HCT116 (cell line): ENCODE measurements at regions not wholly inside any gene's neighbourhood (a gene's known extent, or its start where the extent isn't known, plus 50 kb on each side); places are given as distances from the start of the nearest gene placed in this dataset.

ENCODE experiments used
- ATAC-seq: fragments of 200-7000 bp; cut with Tn5 transposase; 2 replicates; pipeline ENCODE4 v1.9.1; 2020; ENCODE audit warnings: mild to moderate bottlenecking, moderate library complexity
- BruUV-seq: library from RNA; stranded (reverse); fragments of 400-500 nt; replicated peaks from 2 replicates; lab custom pipeline; 2021; lab: Mats Ljungman, UMichigan
- CTCF ChIA-PET: fragments of 300-600 bp; sonication (Branson Sonifier 250); formaldehyde crosslinking; loops from one replicate; lab custom pipeline; 2021; ENCODE audit warnings: antibody characterized with exemption; lab: Charles Lee
- POLR2A ChIA-PET: fragments of 300-600, 350-600 bp; sonication (Branson Sonifier 250); formaldehyde crosslinking; loops from one replicate; lab custom pipeline; 2021; ENCODE audit warnings: antibody characterized with exemption; lab: Charles Lee
- RAD21 ChIA-PET, 2 experiments: fragments of 300-600 bp; sonication (Branson Sonifier 250); formaldehyde crosslinking; loops; one replicate each; lab custom pipeline; 2023; ENCODE audit warnings: low total read pairs in 2 of 2; ENCODE audit not compliant: uncharacterized antibody in 2 of 2, unreplicated experiment in 2 of 2, low non-redundant PET in 1 of 2; lab: Charles Lee
- DNase-seq: peaks from one replicate; pipeline ENCODE4 v3.0.0-alpha.2; 2010; ENCODE audit warnings: low read depth, low spot score
- H2AFZ ChIP-seq: fragments of 200-600 bp; shearing (Covaris generic), sonication (generic); 2 replicates; pipeline ENCODE4 v1.6.1; 2017; ENCODE audit warnings: low read depth, mixed run types, mixed read lengths, antibody characterized with exemption, low read length; ENCODE audit not compliant: poor library complexity, severe bottlenecking
- H3K27ac ChIP-seq: 2 replicates; pipeline ENCODE4 v1.5.1; 2012; ENCODE audit warnings: low read depth, low read length
- H3K27me3 ChIP-seq: fragments of 200-600 bp; sonication (generic); 2 replicates; pipeline ENCODE4 v1.6.1; 2016; ENCODE audit warnings: mixed run types, low read length, mixed read lengths; ENCODE audit not compliant: insufficient read depth
- H3K36me3 ChIP-seq, 2 experiments: fragments of 200-500 bp in 1 of 2; fragments of 200-600 bp in 1 of 2; sonication (Bioruptor generic) in 1 of 2; sonication (generic) in 1 of 2; 2 replicates each; pipeline versions ENCODE4 v1.5.1 to v1.6.1; 2014 to 2016; ENCODE audit warnings: low read length in 2 of 2, inconsistent platforms in 1 of 2, mixed read lengths in 1 of 2, mixed run types in 1 of 2; ENCODE audit not compliant: insufficient read depth in 2 of 2, control insufficient read depth in 1 of 2
- H3K4me1 ChIP-seq, 2 experiments: fragments of 200-600 bp in 1 of 2; sonication (generic) in 1 of 2; 2 replicates each; pipeline versions ENCODE4 v1.5.1 to v1.6.1; 2012 to 2017; ENCODE audit warnings: low read length in 2 of 2, inconsistent platforms in 1 of 2, mild to moderate bottlenecking in 1 of 2, mixed read lengths in 1 of 2, mixed run types in 1 of 2, moderate library complexity in 1 of 2; ENCODE audit not compliant: insufficient read depth in 2 of 2, control insufficient read depth in 1 of 2
- H3K4me2 ChIP-seq: fragments of 200-600 bp; sonication (generic); 2 replicates; pipeline ENCODE4 v1.6.1; 2017; ENCODE audit warnings: mixed run types, low read length, mixed read lengths
- H3K4me3 ChIP-seq, 2 experiments: fragments of 200-600 bp in 1 of 2; sonication (generic) in 1 of 2; replicated peaks in 1 of 2; 2 replicates each; pipeline ENCODE4 v1.5.1; 2011 to 2016; ENCODE audit warnings: low read length in 2 of 2, control low read depth in 1 of 2, low read depth in 1 of 2, mild to moderate bottlenecking in 1 of 2, mixed read lengths in 1 of 2, mixed run types in 1 of 2
- H3K79me2 ChIP-seq: fragments of 200-600 bp; sonication (generic); 2 replicates; pipeline ENCODE4 v1.6.1; 2017; ENCODE audit warnings: mild to moderate bottlenecking, mixed run types, low read length, moderate library complexity, mixed read lengths; ENCODE audit not compliant: insufficient read depth
- H3K9ac ChIP-seq: fragments of 200-600 bp; sonication (generic); 2 replicates; pipeline ENCODE4 v1.6.1; 2016; ENCODE audit warnings: low read length, mixed read lengths
- H3K9me2 ChIP-seq: fragments of 200-600 bp; sonication (generic), shearing (Covaris generic); 2 replicates; pipeline ENCODE4 v1.6.1; 2017; ENCODE audit warnings: mixed run types, mild to moderate bottlenecking, moderate library complexity; ENCODE audit not compliant: insufficient read depth
- H3K9me3 ChIP-seq, 2 experiments: fragments of 200-500 bp in 1 of 2; fragments of 200-600 bp in 1 of 2; sonication (Bioruptor generic) in 1 of 2; sonication (generic) in 1 of 2; 2 replicates each; pipeline ENCODE4 v1.6.1; 2014 to 2017; ENCODE audit warnings: low read length in 2 of 2, mixed read lengths in 2 of 2, inconsistent platforms in 1 of 2, low read depth in 1 of 2, mild to moderate bottlenecking in 1 of 2, mixed run types in 1 of 2, moderate library complexity in 1 of 2; ENCODE audit not compliant: control insufficient read depth in 1 of 2, insufficient read depth in 1 of 2
- H4K20me1 ChIP-seq: fragments of 200-600 bp; sonication (generic), shearing (Covaris generic); 2 replicates; pipeline ENCODE4 v1.6.1; 2017; ENCODE audit warnings: mixed run types, mild to moderate bottlenecking, moderate library complexity; ENCODE audit not compliant: insufficient read depth
- CEBPB ChIP-seq: IDR thresholded peaks from 2 replicates; pipeline ENCODE4 v1.6.1; 2012; ENCODE audit warnings: low read depth
- CTCF ChIP-seq, 3 experiments: fragments of 200-600 bp in 1 of 3; sonication (generic) in 1 of 3; IDR thresholded peaks in 2 of 3; conservative IDR thresholded peaks in 1 of 3; 2 replicates each; pipeline ENCODE4 v1.5.1; 2012 to 2017; ENCODE audit warnings: low read depth in 2 of 3, low read length in 2 of 3, antibody characterized with exemption in 1 of 3, borderline replicate concordance in 1 of 3, control low read depth in 1 of 3, mild to moderate bottlenecking in 1 of 3, mixed read lengths in 1 of 3, mixed run types in 1 of 3, moderate library complexity in 1 of 3; ENCODE audit not compliant: insufficient read depth in 1 of 3
- SRF ChIP-seq: IDR thresholded peaks from 2 replicates; pipeline ENCODE4 v1.6.1; 2012; ENCODE audit warnings: low read depth
- ZNF274 ChIP-seq: fragments of 200-500 bp; sonication (Bioruptor generic); IDR thresholded peaks from 2 replicates; pipeline ENCODE4 v1.6.1; 2014; ENCODE audit warnings: mild to moderate bottlenecking, low read depth, low read length, inconsistent platforms
- intact Hi-C: fragments of 100-400 bp; cut with micrococcal nuclease; formaldehyde crosslinking; loops from 2 replicates; pipeline ENCODE4 v1.10.0; 2022

GRCh38 chr4:84243685-84244084 lies 255.4 kb downstream of the NKX6-1 start (continued):
- TF ChIP-seq ZNF274: no peak

GRCh38 chr4:84239278-84239845 lies 259.7 kb downstream of the NKX6-1 start:
- Histone ChIP-seq H3K9me2 (no peaks in the 10 kb centered on the region), H3K9me3 (no peaks in the 10 kb centered on the region), H3K27me3 (no peaks in the 10 kb centered on the region), H3K79me2 (no peaks in the 10 kb centered on the region), H3K27ac (no peak overlapping the region), H3K4me2 (no peak overlapping the region), H3K4me3 (no peak overlapping the region), H3K36me3 (no peaks in the 10 kb centered on the region), H4K20me1 (no peaks in the 10 kb centered on the region), H3K4me1 (no peaks in the 10 kb centered on the region), H3K9ac (no peak overlapping the region), H2AFZ (no peak overlapping the region)
- TF ChIP-seq SRF: no peak
- ATAC-seq (no peak), DNase-seq (no peak)
- RAD21 ChIA-PET: no interaction called here
- BruUV-seq: no TSS peak
- intact Hi-C loops: no loop called here
- POLR2A ChIA-PET: no interaction called here
- CTCF ChIA-PET: no interaction called here

- no peak overlapping the region for H3K4me3 ChIP-seq
- CTCF ChIA-PET: no interaction called here
- H3K9me3 ChIP-seq: no peaks in the 10 kb centered on the region
- DNase-seq: no peak
- H3K9me2 ChIP-seq: no peaks in the 10 kb centered on the region
- H3K27me3 ChIP-seq: no peaks in the 10 kb centered on the region
- ATAC-seq: no peak
- RAD21 ChIA-PET: no interaction called here
- H3K79me2 ChIP-seq: no peaks in the 10 kb centered on the region
- no peak overlapping the region for H3K27ac ChIP-seq
- no TSS peak for BruUV-seq
- no peaks in the 10 kb centered on the region for H3K4me1 ChIP-seq
- intact Hi-C loops: no loop called here
- POLR2A ChIA-PET: no interaction called here
- no peak overlapping the region for H3K4me2 ChIP-seq
- H3K9ac ChIP-seq: no peak overlapping the region
- H4K20me1 ChIP-seq: no peaks in the 10 kb centered on the region
- H3K36me3 ChIP-seq: no peaks in the 10 kb centered on the region
- H2AFZ ChIP-seq: no peak overlapping the region
- TF ChIP-seq CTCF (IDR thresholded peaks at IDR 0.05 in 2 of 3, conservative IDR thresholded peaks at IDR 0.05 in 1 of 3; ENCODE audit: borderline replicate concordance in 1 of 3, insufficient read depth in 1 of 3, low read depth in 2 of 3, low read length in 2 of 3) (0 out of 6 replicates have a peak, but pooled peaks of 2 of the 3 experiments have one; percentile 5), CEBPB (no peak)
Measured at GRCh38 chr4:84238247-84239090, 260.6 kb downstream of the NKX6-1 start.
